ENCODE measurements at regions not wholly inside any gene's neighbourhood (a gene's known extent, or its start where the extent isn't known, plus 50 kb on each side); places are given as distances from the start of the nearest gene placed in this dataset.

GRCh38 chr3:31145062-31145461 lies 250.6 kb upstream of the GADL1 start:
- Mint-ChIP-seq H3K27me3 (ENCODE audit: low read depth) (no peaks in the 10 kb centered on the region), H3K36me3 (ENCODE audit: low read depth) (peaks cover 10% of the 10 kb centered on the region), H3K9me3 (peaks cover 29% of the 10 kb centered on the region), H3K4me1 (ENCODE audit: low read depth) (no peaks in the 10 kb centered on the region), H3K4me3 (ENCODE audit: low read depth) (no peak overlapping the region), H3K27ac (no peak overlapping the region)
- DNase-seq (ENCODE audit: low spot score), result no peak
- intact Hi-C loops (cut with micrococcal nuclease), result no loop called here

- Mint-ChIP-seq H3K4me1 (ENCODE audit: low read depth) (no peaks in the 10 kb centered on the region), H3K27me3 (ENCODE audit: low read depth) (no peaks in the 10 kb centered on the region), H3K4me3 (ENCODE audit: low read depth) (no peak overlapping the region), H3K27ac (no peak overlapping the region), H3K9me3 (peaks cover 38% of the 10 kb centered on the region), H3K36me3 (ENCODE audit: low read depth) (peaks cover 11% of the 10 kb centered on the region)
- intact Hi-C loops (cut with micrococcal nuclease), result no loop called here
- no peak for DNase-seq (ENCODE audit: low spot score)
These were observed 253.1 kb upstream of the GADL1 start for GRCh38 chr3:31147550-31147949.

- DNase-seq (ENCODE audit: low spot score), result no peak
- Mint-ChIP-seq H3K27ac (no peak overlapping the region), H3K4me1 (ENCODE audit: low read depth) (peaks cover 4% of the 10 kb centered on the region), H3K4me3 (ENCODE audit: low read depth) (no peak overlapping the region), H3K9me3 (no peaks in the 10 kb centered on the region), H3K27me3 (ENCODE audit: low read depth) (no peaks in the 10 kb centered on the region), H3K36me3 (ENCODE audit: low read depth) (no peaks in the 10 kb centered on the region)
- intact Hi-C loops (cut with micrococcal nuclease), result no loop called here
These were observed 262.7 kb upstream of the GADL1 start for GRCh38 chr3:31157047-31157694.

- DNase-seq (ENCODE audit: low spot score), result no peak
- intact Hi-C loops (cut with micrococcal nuclease), result no loop called here
- Mint-ChIP-seq H3K4me3 (ENCODE audit: low read depth) (no peak overlapping the region), H3K27ac (no peak overlapping the region), H3K4me1 (ENCODE audit: low read depth) (peaks cover 4% of the 10 kb centered on the region), H3K27me3 (ENCODE audit: low read depth) (no peaks in the 10 kb centered on the region), H3K36me3 (ENCODE audit: low read depth) (no peaks in the 10 kb centered on the region), H3K9me3 (no peaks in the 10 kb centered on the region)
These were observed 263.6 kb upstream of the GADL1 start for GRCh38 chr3:31157893-31158620.

- no peak for DNase-seq (ENCODE audit: low spot score)
- no peaks in the 10 kb centered on the region for H3K9me3 Mint-ChIP-seq
- no peaks in the 10 kb centered on the region for H3K27me3 Mint-ChIP-seq (ENCODE audit: low read depth)
- H3K4me3 Mint-ChIP-seq (ENCODE audit: low read depth), result no peak overlapping the region
- H3K27ac Mint-ChIP-seq, result no peak overlapping the region
- H3K36me3 Mint-ChIP-seq (ENCODE audit: low read depth), result no peaks in the 10 kb centered on the region
- intact Hi-C loops (cut with micrococcal nuclease), result no loop called here
- H3K4me1 Mint-ChIP-seq (ENCODE audit: low read depth), result peaks cover 4% of the 10 kb centered on the region
These were observed 265.0 kb upstream of the GADL1 start for GRCh38 chr3:31159331-31160039.

GRCh38 chr3:31161889-31162288 lies 267.4 kb upstream of the GADL1 start:
- intact Hi-C loops (cut with micrococcal nuclease), result no loop called here
- Mint-ChIP-seq H3K4me1 (ENCODE audit: low read depth) (peaks cover 4% of the 10 kb centered on the region), H3K27ac (no peak overlapping the region), H3K27me3 (ENCODE audit: low read depth) (no peaks in the 10 kb centered on the region), H3K9me3 (no peaks in the 10 kb centered on the region), H3K4me3 (ENCODE audit: low read depth) (no peak overlapping the region), H3K36me3 (ENCODE audit: low read depth) (no peaks in the 10 kb centered on the region)
- DNase-seq (ENCODE audit: low spot score), result no peak

- Mint-ChIP-seq H3K4me3 (ENCODE audit: low read depth) (no peak overlapping the region), H3K27me3 (ENCODE audit: low read depth) (no peaks in the 10 kb centered on the region), H3K9me3 (no peaks in the 10 kb centered on the region), H3K27ac (no peak overlapping the region), H3K4me1 (ENCODE audit: low read depth) (no peaks in the 10 kb centered on the region), H3K36me3 (ENCODE audit: low read depth) (no peaks in the 10 kb centered on the region)
- intact Hi-C loops (cut with micrococcal nuclease), result no loop called here
- no peak for DNase-seq (ENCODE audit: low spot score)
These were observed 269.9 kb upstream of the GADL1 start for GRCh38 chr3:31164381-31164780.

GRCh38 chr3:31165399-31165860 lies 271.0 kb upstream of the GADL1 start:
- H3K36me3 Mint-ChIP-seq (ENCODE audit: low read depth), result no peaks in the 10 kb centered on the region
- no peak overlapping the region for H3K27ac Mint-ChIP-seq
- H3K9me3 Mint-ChIP-seq, result no peaks in the 10 kb centered on the region
- no peak overlapping the region for H3K4me3 Mint-ChIP-seq (ENCODE audit: low read depth)
- H3K27me3 Mint-ChIP-seq (ENCODE audit: low read depth), result no peaks in the 10 kb centered on the region
- intact Hi-C loops (cut with micrococcal nuclease), result no loop called here
- DNase-seq (ENCODE audit: low spot score), result no peak
- no peaks in the 10 kb centered on the region for H3K4me1 Mint-ChIP-seq (ENCODE audit: low read depth)

- H3K36me3 Mint-ChIP-seq (ENCODE audit: low read depth), result no peaks in the 10 kb centered on the region
- no peaks in the 10 kb centered on the region for H3K4me1 Mint-ChIP-seq (ENCODE audit: low read depth)
- no peak overlapping the region for H3K27ac Mint-ChIP-seq
These were observed 271.9 kb upstream of the GADL1 start for GRCh38 chr3:31166249-31166885.

GRCh38 chr3:31167666-31168065 lies 273.2 kb upstream of the GADL1 start:
- no peak overlapping the region for H3K4me3 Mint-ChIP-seq (ENCODE audit: low read depth)
- no peaks in the 10 kb centered on the region for H3K27me3 Mint-ChIP-seq (ENCODE audit: low read depth)
- H3K9me3 Mint-ChIP-seq, result no peaks in the 10 kb centered on the region
- H3K36me3 Mint-ChIP-seq (ENCODE audit: low read depth), result no peaks in the 10 kb centered on the region
- intact Hi-C loops (cut with micrococcal nuclease), result no loop called here
- no peaks in the 10 kb centered on the region for H3K4me1 Mint-ChIP-seq (ENCODE audit: low read depth)
- DNase-seq (ENCODE audit: low spot score), result no peak
- no peak overlapping the region for H3K27ac Mint-ChIP-seq

More at GRCh38 chr3:31166249-31166885, 271.9 kb upstream of the GADL1 start:
- Mint-ChIP-seq H3K9me3 (no peaks in the 10 kb centered on the region), H3K27me3 (ENCODE audit: low read depth) (no peaks in the 10 kb centered on the region), H3K4me3 (ENCODE audit: low read depth) (no peak overlapping the region)
- intact Hi-C loops (cut with micrococcal nuclease), result no loop called here
- no peak for DNase-seq (ENCODE audit: low spot score)

- Mint-ChIP-seq H3K4me1 (ENCODE audit: low read depth) (no peaks in the 10 kb centered on the region), H3K4me3 (ENCODE audit: low read depth) (no peak overlapping the region), H3K27ac (no peak overlapping the region), H3K36me3 (ENCODE audit: low read depth) (no peaks in the 10 kb centered on the region), H3K9me3 (no peaks in the 10 kb centered on the region), H3K27me3 (ENCODE audit: low read depth) (no peaks in the 10 kb centered on the region)
- intact Hi-C loops (cut with micrococcal nuclease), result no loop called here
- no peak for DNase-seq (ENCODE audit: low spot score)
These were observed 276.6 kb upstream of the GADL1 start for GRCh38 chr3:31170932-31171670.

GRCh38 chr3:31172336-31172735 lies 277.9 kb upstream of the GADL1 start:
- Mint-ChIP-seq H3K4me3 (ENCODE audit: low read depth) (no peak overlapping the region), H3K36me3 (ENCODE audit: low read depth) (no peaks in the 10 kb centered on the region), H3K27me3 (ENCODE audit: low read depth) (no peaks in the 10 kb centered on the region), H3K9me3 (no peaks in the 10 kb centered on the region), H3K27ac (no peak overlapping the region), H3K4me1 (ENCODE audit: low read depth) (no peaks in the 10 kb centered on the region)
- intact Hi-C loops (cut with micrococcal nuclease), result no loop called here
- DNase-seq (ENCODE audit: low spot score), result no peak

Measured in activated T-helper 2 cell treated with anti-CD3 and anti-CD28 coated beads, Interferon-gamma antibody, Interleukin-2, Interleukin-4, amounts not matched to agents 10 μg/mL and 5 μg/mL and 100 μg/mL, durations not matched to agents 14 hours and 24 hours and 36 hours (primary cell).